Activated T-cell treated with anti-CD3 and anti-CD28 coated beads, Interleukin-2, amount 50 U/mL, for 48 hours (primary cell): ENCODE measurements at regions not wholly inside any gene's neighbourhood (a gene's known extent, or its start where the extent isn't known, plus 50 kb on each side); places are given as distances from the start of the nearest gene placed in this dataset.

ENCODE experiments used
- DNase-seq, 2 experiments: peaks; one replicate each; pipeline ENCODE4 v3.0.0-alpha.2; 2020

DNA sequence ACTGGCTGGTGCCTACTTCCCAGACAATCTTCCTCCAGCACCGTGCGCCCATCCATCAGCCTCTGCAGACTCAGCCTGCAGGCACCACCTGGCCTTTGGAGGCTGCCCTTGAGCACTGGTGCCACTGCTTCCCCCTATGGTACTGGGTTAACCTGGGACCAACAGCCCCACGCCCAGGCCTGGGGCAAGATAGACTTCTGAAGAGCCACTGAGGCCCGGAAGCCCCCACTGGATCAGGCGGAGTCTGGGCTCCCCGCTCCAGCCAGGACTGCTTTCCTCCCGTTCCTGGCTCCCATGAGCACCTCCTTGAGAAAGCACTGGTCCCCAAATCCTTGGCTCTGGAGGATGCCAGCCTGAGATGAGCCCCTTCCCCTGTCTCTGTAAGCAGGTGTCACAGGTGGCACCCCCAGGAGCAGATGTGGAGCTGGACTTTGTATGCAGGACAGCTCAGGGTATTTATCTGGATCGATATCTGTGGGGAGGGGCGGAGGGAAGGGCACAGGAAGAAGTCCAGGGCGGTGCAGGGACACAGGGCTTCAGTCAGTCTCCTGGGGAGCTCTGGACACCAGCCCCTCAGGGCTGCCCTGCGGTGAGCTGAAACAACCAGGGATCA is 206.5 kb upstream of the PPP2R2D start:
- no peak for DNase-seq

DNA sequence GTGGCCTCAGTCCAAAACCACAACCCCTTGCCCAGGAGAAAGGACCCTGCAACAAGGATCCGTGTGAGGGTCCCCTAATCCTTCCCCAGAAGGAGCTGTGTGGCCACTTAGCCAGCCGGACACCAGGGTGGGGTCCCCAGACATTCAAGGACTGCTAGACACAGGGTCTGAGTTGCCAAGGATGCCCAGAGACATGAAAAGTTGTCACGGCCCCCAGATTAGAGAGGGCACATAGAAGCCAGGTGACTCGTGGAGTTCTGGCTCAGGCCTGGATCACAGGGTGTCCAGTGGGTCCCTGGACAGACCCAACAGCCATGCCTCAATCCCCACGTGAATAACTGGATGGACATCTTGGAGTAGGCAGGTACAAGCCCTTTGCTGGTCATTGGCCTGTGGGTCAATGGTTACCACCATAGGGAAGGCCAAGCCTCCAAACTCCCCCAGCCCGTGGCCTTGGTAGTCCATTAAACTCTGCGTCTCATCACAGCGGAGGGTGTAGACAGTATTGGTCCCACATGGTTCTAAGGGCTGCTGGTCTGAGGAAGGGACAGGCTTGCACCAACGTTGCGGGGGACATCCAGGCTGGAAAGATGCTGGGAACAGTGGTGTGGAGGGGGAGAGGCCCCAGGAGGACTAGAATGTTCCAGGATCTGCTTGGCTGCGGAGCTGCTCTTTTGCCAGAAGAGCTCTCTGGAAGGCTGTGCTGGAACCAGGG is 205.9 kb upstream of the PPP2R2D start:
- DNase-seq: no peak

DNA sequence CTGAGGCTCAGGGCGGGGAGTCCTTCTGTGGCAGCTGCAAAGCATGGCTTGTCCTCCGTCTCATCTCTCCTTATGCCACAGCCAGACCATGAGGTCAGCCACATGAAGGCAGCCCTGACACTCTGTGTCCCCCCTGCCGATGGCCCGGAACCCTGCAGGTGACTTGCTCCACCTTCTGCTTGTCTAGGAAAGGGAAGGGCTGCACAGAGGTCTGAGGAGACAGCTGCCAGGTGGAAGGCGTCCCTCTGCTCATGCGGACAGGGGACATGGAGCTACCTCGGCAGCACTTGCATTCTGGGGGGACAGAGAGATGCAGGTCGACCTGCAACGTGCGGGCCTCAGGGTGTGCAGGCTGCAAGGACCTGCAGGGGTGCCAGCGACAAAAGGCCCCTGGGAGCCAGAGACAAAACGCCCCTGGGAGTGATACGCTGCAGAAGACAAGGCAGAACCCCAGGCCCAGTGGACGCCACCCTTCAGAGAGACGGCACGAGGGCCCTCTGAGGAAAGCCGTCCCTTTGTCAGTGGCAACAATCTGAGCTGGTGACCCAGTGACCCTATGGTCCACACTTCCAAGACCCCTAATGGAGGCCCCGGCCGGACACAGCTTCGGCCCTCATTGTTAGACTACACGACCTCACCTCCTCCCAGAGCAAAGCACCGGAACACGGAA is 205.2 kb upstream of the PPP2R2D start:
- no peak for DNase-seq

DNA sequence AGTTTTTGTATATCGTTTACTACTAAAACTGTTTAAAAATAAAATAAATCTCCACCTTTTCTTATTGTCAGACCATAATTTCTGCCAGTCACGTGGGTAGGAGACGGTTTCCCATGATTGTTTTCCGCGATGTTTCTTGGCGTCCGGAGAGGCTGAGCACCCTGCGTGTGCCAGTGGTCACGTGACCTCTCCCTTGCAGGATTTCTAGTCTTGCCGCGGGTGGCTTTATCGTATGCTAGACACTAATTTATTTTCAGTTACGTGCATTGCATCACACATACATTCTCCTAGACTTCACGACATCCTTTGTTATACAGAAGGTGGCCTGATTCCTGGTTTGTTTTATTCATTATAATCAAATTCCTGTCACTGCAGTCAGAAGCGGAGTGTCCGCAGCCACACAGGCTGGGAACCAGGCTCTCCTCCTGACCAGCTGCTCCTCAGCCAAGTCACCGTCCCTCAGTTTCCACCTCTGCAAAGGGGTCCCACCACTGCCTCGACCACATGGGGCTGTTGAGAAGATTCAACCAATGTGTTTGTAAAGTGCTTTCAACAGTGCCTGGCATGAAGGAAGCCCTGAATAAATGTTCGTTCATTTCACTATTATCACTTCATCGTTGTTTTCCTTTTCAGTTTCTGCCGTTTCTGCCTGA is 203.2 kb upstream of the PPP2R2D start:
- no peak for DNase-seq

DNA sequence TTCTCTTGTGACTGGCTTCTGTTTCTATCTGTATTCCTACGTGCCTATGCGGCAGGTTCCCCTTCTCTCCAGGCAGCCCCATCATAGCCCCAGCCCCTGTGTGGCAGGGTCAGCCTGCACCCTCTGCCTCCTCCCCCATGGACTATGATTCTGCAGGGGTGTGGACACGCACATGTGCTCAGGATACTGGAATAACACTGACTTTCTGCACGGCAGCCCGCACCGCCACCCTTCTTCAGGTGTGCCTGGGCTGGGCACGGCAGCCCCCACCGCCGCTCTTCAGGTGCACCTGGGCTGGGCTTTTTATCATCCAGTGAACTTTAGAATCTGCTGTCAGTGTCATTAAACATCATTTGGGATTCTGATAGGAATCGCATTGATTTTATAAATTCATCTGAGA is 202.6 kb upstream of the PPP2R2D start:
- no peak for DNase-seq

DNA sequence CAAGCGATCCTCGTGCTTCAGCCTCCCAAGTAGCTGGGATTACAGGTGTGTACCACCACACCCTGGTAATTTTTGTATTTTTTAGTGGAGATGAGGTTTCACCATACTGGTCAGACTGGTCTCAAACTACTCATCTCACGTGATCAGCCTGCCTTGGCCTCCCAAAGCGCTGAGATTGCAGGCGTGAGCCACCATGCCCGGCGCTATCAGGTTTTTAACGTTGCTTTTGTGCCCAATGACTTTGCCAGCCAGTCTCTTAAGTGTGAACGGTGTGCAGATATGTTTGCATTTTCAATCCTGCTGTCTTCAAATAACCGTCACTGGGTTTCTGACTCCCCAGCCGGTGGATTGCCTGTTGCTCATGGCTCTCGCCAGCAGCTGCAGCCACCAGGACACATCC is 201.8 kb upstream of the PPP2R2D start:
- DNase-seq: no peak

DNA sequence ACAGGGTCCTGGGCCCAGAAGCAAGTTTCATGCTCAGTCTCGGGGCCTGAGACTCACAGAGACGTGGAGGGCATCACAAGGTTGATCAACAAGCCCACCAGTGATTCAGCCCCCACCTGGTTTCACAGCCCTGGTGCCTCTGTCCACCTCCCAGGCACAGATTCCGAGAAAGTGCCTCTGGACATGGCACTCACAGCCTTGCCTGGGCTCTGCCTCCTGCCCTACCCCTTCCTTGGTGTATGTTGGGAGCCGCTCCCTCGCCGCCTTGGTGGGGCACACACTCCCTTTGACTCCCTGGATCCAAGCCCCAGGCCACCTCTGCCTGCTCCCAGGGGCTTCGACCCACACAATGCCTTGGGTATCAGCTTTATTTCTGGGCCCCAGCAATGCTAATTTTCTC is 200.8 kb upstream of the PPP2R2D start:
- no peak for DNase-seq

DNA sequence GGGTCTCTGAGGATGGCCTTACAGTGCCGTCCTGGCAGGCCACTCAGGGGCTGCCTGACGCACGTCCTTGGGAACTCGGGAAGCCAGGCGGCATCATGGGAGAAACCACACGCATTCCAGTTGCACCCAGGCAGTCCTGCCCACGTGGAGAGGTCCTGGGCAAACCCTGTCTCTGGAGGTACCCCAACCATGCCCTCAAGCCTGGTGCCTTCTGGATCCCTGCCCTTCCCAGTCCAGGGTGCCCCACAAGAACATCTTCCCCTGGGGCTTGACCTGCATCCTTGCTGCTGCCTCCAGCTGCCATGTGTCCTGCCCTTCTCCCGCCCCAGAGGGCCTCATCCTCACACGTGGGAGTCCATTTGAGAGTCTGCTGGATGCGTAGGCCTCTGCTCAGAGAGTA is 200.3 kb upstream of the PPP2R2D start:
- no peak for DNase-seq

DNA sequence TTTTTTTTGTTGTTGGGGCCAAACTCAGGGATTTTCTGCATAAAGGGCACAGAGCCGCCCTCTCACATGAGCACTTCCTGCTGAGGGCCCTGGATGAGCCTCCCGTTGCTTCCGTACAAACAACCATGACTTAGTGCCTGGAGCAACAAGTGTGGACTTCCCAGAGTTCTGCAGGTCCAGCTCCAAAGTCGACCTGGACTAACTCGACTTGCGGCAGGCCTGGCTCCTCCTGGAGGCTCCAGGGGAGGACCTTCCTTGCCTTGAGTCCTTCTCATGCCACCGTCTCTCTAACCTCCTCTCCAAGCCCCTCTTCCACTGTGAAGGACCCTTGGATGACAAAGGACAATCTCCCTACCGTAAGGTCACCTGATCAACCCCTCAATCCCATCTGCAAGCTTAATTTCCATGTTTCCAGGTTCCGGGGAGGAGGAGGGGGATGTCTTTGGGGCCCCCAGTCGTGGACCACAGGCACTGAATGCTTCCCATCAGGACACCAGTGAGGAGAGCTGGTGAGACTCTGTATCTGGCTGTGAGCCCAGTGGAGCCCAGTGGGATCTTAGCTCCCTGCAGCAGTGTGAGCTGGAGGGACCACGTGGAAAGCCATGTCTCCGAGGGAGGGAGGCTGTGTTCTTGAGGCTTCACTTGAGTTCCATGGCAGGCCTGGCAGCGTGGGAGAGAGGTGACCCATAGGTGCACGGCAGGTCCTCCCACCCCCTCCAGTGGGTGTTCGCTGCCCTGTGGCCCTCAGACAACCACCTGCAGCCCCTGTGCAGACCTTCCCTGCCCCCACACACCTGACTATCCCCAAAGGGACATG is 199.5 kb upstream of the PPP2R2D start:
- DNase-seq: no peak

DNA sequence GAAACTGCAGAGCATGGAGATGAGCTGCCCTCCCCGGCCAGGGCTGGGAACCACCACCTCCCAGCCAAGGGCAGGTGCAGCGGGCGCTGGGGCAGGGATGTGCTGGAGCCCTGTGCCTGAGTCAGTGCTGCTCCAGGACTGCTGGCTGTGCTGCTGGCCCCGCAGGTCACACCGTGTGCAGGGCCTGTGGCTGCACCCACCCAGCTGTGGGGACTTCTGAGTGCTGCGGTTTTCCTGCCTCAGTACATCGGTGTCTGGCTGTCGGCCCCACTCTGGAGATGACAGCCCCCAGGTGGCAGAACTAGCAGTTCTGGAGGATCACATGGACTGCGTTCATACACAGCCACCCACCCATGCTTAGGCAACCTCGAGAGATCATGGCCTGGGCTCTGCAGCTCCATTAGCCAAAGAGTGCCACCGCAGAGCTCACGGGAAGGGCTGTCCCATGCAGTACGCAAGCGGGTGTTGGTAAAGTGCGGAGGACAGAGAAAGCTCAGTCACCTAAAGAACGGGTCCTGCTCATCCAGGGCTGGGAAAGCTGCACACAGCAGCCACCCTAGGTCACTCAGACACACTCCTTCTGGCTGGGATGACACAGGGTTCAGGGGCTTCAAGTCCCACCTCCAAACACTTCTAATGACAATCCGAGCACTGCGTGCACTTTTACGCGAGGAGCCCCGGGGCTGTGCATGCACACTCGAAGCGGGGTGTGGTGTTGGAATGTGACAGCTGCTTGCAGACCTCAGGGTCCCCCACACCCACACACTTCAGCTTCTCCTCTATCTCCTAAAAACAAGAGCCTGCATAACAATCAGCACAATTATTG is 198.1 kb upstream of the PPP2R2D start:
- DNase-seq: no peak

DNA sequence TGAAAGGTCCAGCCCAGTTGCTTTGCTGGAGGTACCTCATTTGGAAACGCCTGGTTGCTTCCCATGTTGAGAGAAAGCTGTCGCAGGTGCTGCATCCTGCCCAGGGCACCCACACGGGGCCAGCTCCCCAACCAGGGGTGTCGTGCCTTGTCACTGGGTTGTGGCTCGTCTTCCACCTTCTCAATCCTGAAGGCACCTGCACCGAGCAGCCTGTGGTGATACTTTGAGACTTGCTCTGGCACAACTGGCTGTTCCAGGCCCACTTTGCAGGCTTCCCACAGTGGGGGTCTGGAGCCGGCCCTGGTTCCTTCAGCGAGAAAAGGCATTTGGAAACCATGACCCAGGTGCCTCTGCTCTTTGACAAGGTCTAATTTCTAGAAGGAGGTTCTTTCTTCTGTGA is 197.3 kb upstream of the PPP2R2D start:
- no peak for DNase-seq

DNA sequence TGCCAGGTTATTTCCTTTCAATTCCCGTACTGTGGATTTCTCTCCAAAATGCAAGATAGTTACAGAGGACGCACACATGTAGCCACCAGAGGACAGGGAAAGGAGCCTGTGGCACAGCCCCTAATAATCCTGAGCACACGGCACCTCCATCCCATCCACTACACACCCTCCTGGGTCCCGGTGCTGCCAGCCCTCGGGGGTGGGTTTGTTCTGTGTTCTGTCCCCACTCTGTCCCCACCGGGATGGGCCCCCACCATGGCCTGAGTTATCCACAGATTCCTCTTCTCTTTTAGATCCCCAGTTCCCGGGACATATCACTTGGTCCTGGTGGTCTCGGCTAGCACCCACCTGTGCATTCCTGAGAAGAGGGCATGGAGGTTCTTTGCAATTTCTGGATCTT is 196.9 kb upstream of the PPP2R2D start:
- DNase-seq: no peak

DNA sequence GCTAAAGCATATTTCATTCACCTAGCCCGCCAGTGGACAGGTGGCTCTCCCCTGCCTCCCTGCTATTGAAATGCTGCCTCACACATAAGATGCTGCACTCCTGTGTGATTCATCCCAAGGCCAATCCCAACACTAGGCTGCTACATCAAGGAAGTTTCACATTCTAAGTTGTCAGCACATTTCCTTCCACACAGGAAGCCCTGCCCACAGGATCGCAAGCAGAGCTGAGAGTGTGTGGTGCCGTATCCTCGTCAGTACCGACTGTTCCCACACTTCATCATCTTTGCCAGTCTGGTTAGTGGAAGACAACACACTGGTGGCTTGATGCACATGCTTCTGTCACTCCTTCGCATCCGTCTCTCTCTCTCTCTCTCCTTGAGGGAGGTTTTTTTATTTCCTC is 194.3 kb upstream of the PPP2R2D start:
- no peak for DNase-seq

DNA sequence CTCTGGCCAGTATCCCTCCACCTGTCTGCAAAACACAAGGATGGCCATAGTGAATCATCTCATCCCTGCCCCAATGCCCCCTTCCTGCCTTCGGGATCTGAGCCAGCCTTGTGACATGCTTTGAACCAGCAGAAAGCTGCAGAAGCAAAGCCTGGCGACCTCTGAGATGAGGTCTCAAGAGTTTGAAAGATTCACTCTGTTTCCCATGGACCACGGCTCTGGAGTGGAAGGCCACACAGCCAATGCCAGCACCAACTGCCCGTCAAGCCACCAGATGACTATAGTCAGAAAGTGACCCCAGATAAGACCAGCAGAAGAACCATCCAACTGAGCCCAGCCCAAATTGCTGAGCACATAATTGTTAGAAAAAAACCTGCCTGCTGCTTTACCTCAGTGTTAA is 193.9 kb upstream of the PPP2R2D start:
- no peak for DNase-seq

DNA sequence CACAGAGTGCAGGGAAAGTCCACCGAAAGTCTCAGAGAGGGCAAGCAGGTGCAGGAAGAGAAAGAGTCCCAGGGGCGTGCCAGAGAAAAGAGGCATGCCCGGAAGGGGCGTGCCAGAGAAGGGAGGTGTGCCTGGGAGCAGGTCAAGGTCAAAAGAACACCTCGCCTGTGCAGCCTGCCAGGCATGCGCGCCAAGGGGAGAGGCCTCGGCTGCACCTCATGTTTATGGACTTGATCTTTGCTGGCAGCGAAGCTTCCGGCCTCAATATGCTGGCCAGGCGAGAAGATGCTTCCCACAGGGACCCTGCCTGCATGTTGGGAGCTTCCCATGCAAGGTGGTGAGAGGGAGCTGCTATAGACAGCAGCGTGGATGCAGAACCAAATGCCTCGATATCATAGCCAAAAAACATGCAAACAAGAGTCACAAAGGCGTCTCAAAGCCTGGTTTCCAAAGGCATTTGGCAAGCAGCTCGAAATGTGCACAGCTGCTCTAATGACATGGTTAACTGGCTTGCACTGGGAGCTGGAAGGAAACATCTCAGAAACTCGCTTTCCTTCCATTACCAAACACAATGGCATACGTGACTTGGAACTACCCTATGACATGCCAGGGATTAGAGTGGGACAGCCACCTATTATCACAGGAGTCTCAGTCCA is 192.5 kb upstream of the PPP2R2D start:
- DNase-seq: no peak

DNA sequence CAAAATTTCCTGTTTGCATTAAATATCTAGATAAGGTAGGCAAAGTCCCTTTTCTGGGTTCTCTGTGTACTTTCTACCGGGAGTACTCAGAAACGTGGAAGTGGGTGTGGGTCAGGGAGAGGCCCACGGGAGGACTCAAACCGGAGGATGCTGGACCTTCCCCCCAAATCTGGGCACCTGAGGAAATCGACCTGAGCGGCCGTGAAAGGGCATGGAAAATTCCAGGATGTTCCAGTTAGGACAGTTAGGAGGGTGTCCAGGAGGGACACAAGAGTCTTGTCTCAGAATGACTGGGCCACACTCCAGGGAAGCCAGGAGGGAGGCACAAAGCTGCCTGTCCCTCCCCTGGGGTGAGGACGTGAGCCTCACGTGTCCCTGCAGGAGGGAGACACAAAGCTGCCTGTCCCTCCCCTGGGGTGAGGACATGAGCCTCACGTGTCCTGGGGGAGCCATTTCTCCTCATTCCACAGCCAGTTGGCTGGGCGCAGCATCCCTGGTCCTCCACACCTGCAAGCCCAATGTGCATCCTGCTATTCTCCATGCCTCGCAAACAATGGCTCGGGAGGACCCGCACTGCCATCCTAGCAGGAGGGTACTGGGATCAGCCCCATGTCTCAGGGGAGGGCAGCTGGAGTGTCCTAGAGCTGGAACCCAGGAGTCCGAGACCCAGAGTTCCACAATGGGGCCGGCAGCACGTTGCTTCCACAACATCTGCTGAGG is 190.5 kb upstream of the PPP2R2D start:
- DNase-seq: no peak

DNA sequence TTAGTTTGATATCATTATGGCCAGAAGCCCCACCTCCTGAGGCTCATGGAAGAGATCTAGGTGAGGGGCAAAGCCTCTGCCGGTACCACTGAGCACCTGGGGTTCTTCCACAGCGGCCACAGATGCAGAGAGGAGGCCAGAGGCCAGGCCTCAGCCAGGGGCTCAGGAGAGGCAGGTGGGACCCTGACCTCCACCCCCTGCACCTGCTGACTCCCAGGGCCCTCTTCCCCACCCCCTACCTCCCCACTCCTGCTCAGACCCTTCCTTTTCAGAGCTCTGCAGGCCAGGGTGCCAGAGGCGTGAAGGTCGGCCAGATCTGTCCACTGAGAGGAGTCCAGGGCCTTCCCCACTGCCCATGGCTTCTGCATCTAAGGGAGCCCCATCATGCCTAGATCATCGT is 178.7 kb upstream of the PPP2R2D start:
- no peak for DNase-seq

DNA sequence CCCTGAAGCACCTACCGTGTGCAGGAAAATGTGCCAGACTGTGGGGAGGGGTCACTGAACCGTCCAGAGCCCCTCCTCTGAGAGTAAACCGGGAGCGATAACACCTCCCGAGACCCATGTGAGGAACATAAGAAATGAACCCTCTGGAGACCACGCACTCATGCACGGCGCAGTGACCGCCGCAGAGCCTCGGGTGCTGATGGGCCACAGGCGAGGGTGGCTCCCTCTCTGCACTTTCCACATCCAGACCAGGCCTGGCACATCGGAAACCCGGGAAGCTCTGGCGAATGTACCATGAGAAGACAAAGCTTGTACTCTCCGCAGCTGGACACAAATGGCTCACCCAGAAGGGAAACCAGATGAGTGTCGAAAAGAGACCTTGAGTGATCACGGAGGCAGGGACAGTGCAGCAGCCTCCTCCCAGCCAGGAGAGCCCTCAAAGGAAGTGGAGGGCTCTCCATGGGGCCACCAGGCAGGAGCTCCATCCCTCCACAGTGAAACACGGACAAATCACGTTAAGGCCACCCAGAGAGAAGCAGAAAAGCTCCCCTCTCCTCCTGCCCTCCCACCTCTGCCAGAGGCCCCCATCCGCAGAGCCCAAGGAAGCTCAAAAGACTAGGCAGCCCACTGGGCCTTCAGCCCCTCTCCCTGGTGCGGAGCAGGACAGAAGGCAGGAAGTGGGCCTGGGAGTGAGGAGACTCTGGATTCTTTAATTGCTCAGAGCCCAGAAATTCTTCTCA is 178.1 kb upstream of the PPP2R2D start:
- no peak for DNase-seq

DNA sequence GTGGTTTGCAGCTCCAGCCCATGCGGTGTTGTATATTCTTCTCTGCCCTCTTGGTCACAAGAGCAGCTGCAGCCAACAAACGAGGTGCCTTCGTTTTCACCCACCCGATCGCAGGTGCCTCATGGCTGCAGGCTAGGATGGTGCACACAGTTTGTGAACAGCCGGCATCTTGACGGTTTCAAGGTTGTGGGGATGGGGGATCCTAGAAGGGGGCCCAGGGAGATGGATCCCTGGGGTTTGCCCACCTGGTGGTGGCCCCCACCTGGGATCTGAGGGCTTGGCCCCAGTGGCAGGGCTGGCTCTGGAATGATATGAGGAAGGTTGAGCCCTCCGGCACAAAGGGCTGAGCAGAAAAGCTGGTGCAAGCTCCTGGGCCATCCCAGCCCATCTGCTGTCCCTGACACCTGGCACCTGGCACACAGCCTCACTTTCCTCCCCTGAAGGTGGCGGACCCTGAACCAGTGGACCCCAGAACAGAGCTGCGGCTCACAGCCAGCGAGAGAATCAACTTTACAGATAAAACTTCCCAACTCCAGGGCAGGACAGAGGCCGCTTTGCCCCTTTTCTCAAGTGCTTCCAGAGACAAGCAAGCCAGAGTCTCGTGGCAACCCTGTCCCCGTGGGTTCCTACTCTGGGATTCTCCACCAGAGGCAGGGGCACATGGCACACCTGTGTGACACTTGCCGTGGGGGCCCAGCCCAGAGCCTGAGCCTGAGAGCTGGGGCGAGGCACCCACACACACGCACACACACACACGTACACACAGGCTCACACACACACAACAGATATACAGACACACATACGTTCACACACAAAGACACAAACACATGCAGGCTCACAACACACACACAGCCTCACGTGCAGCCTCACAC is 177.3 kb upstream of the PPP2R2D start:
- no peak for DNase-seq
